Mesendoderm (in vitro differentiated cells): ENCODE measurements at regions not wholly inside any gene's neighbourhood (a gene's known extent, or its start where the extent isn't known, plus 50 kb on each side); places are given as distances from the start of the nearest gene placed in this dataset.
"Not testable (repeated sequence)": the region's sequence is repeated elsewhere in the genome, so short reads cannot be mapped to it uniquely, and the experiment has no call there.

Experiments
- DNase-seq: peaks from one replicate; pipeline ENCODE4 v3.0.0; 2013
- H2AK5ac ChIP-seq: 2 replicates; pipeline ENCODE4 v1.6.1; 2013; ENCODE audit warnings: low read length, inconsistent platforms
- H2BK120ac ChIP-seq: 2 replicates; pipeline ENCODE4 v1.6.1; 2013; ENCODE audit warnings: low read depth, mild to moderate bottlenecking, low read length, moderate library complexity, mixed read lengths
- H2BK15ac ChIP-seq: replicated peaks from 2 replicates; pipeline ENCODE4 v1.6.1; 2013; ENCODE audit warnings: low read depth, mild to moderate bottlenecking, moderate library complexity
- H2BK5ac ChIP-seq: 2 replicates; pipeline ENCODE4 v1.6.1; 2013; ENCODE audit warnings: low read length, inconsistent platforms
- H3K18ac ChIP-seq: 2 replicates; pipeline ENCODE4 v1.6.1; 2013; ENCODE audit warnings: mild to moderate bottlenecking, low read length, mixed read lengths
- H3K23ac ChIP-seq: one replicate; pipeline ENCODE4 v1.6.1; 2013; ENCODE audit warnings: low read length
- H3K27ac ChIP-seq: 2 replicates; pipeline ENCODE4 v1.5.1; 2013; ENCODE audit warnings: low read depth, mild to moderate bottlenecking, inconsistent platforms, low read length, moderate library complexity
- H3K27me3 ChIP-seq: 2 replicates; pipeline ENCODE4 v1.6.1; 2013; ENCODE audit warnings: low read length, control low read depth, mild to moderate bottlenecking, inconsistent platforms; ENCODE audit not compliant: insufficient read depth, poor library complexity
- H3K36me3 ChIP-seq: 2 replicates; pipeline ENCODE4 v1.6.1; 2013; ENCODE audit warnings: low read length, inconsistent platforms; ENCODE audit not compliant: control insufficient read depth, insufficient read depth
- H3K4ac ChIP-seq: one replicate; pipeline ENCODE4 v1.6.1; 2013; ENCODE audit warnings: low read depth, mild to moderate bottlenecking, low read length, moderate library complexity
- H3K4me1 ChIP-seq: 2 replicates; pipeline ENCODE4 v1.6.1; 2013; ENCODE audit warnings: low read depth, low read length, inconsistent platforms; ENCODE audit not compliant: control insufficient read depth
- H3K4me2 ChIP-seq: 2 replicates; pipeline ENCODE4 v1.6.1; 2013; ENCODE audit warnings: low read length
- H3K4me3 ChIP-seq: 2 replicates; pipeline ENCODE4 v1.5.1; 2013; ENCODE audit warnings: mild to moderate bottlenecking, low read length
- H3K56ac ChIP-seq: one replicate; pipeline ENCODE4 v1.6.1; 2013; ENCODE audit warnings: low read length
- H3K79me1 ChIP-seq: 2 replicates; pipeline ENCODE4 v1.6.1; 2013; ENCODE audit warnings: low read length, inconsistent platforms
- H3K79me2 ChIP-seq: 2 replicates; pipeline ENCODE4 v1.6.1; 2013; ENCODE audit warnings: mild to moderate bottlenecking, low read length; ENCODE audit not compliant: control insufficient read depth, insufficient read depth
- H3K9ac ChIP-seq: 2 replicates; pipeline ENCODE4 v1.6.1; 2013; ENCODE audit warnings: low read length, inconsistent platforms
- H4K5ac ChIP-seq: one replicate; pipeline ENCODE4 v1.6.1; 2013; ENCODE audit warnings: low read length
- H4K8ac ChIP-seq: one replicate; pipeline ENCODE4 v1.6.1; 2013; ENCODE audit warnings: low read depth, mild to moderate bottlenecking, control low read depth, low read length, moderate library complexity
- WGBS: extraction: QIAGEN DNeasy Blood & Tissue Kit; methylation state at CpG from one replicate; pipeline ENCODE4 v1.1.7; 2013; ENCODE audit warnings: low lambda C conversion rate, missing lambda C conversion rate; ENCODE audit not compliant: insufficient coverage; ENCODE audit errors: extremely low coverage; 5-methylcytosine and 5-hydroxymethylcytosine counted together

- no peaks in the 10 kb centered on the region for H3K4me1 ChIP-seq
- no peak overlapping the region for H3K4me3 ChIP-seq
- no peaks in the 10 kb centered on the region for H3K79me2 ChIP-seq
- no peak overlapping the region for H3K9ac ChIP-seq
- H4K8ac ChIP-seq = no peak overlapping the region
- H2BK5ac ChIP-seq = no peak overlapping the region
- no peak overlapping the region for H3K27ac ChIP-seq
- H3K4ac ChIP-seq = no peak overlapping the region
- H3K36me3 ChIP-seq = no peaks in the 10 kb centered on the region
- no peak for DNase-seq
- H2BK120ac ChIP-seq = no peak overlapping the region
- no peaks in the 10 kb centered on the region for H3K79me1 ChIP-seq
- no peak overlapping the region for H4K5ac ChIP-seq
- no peak overlapping the region for H2BK15ac ChIP-seq
- H3K56ac ChIP-seq = no peak overlapping the region
- no peak overlapping the region for H2AK5ac ChIP-seq
- H3K18ac ChIP-seq = no peak overlapping the region
- no peak overlapping the region for H3K23ac ChIP-seq
- H3K4me2 ChIP-seq = no peak overlapping the region
- no peaks in the 10 kb centered on the region for H3K27me3 ChIP-seq
Observed at GRCh38 chr2:167575276-167575675, 672.1 kb downstream of the STK39 start.

DNA sequence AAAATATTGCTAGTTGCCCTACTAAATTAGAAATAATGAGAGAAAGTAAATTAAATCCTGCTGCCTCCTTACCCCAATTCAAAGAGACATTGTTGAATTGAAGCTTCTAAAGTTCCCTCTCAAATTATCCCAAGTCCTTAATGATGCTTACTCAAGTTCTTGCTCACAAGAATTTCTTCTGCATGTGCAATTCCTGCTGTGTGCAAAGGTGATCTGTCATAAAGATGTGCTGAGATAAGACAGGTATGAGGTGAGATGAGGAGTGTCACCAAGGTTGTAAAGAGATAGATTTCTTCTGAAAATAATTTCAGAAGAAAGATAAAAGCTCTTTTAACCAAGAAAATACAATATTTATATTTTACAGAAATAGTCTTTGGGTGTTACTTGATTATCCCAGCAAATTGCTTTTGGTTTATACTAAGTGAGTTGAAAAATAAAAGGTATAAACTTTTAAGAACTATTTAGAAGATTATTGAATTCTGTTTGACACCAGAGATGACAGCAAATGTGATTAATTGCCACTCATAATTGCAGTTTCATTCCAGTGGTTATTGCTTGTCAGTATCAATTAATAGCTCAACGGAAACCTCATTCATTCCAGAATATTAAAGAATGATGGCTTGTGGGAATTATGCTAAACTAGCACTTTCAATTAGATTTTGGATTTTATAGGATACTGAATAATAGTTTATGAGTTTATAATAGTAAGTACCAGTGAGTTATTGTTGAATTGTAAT, 674.3 kb downstream of the STK39 start:
- Histone ChIP-seq H3K4me1 (no peaks in the 10 kb centered on the region), H3K56ac (no peak overlapping the region), H4K5ac (no peak overlapping the region), H3K79me1 (no peaks in the 10 kb centered on the region), H3K36me3 (no peaks in the 10 kb centered on the region), H2BK120ac (no peak overlapping the region), H3K4me3 (no peak overlapping the region), H3K79me2 (no peaks in the 10 kb centered on the region), H4K8ac (no peak overlapping the region), H3K9ac (no peak overlapping the region), H3K27me3 (no peaks in the 10 kb centered on the region), H3K4me2 (no peak overlapping the region), H2AK5ac (no peak overlapping the region), H2BK5ac (no peak overlapping the region), H2BK15ac (no peak overlapping the region), H3K18ac (no peak overlapping the region), H3K4ac (no peak overlapping the region), H3K27ac (no peak overlapping the region), H3K23ac (no peak overlapping the region)
- DNase-seq = no peak
- WGBS = no CpG with 5 or more reads among the region's 1 CpG

- Histone ChIP-seq H2BK120ac (no peak overlapping the region), H3K79me1 (no peaks in the 10 kb centered on the region)
Observed at GRCh38 chr2:167570370-167570769, 677.0 kb downstream of the STK39 start.

GRCh38 chr2:167563885-167564619, 675.8 kb downstream of the XIRP2 start:
- not testable (repeated sequence) for H3K79me2 ChIP-seq, H2AK5ac ChIP-seq, H3K27me3 ChIP-seq, H4K5ac ChIP-seq, H2BK120ac ChIP-seq, H3K9ac ChIP-seq, H2BK15ac ChIP-seq, H3K79me1 ChIP-seq, H3K4ac ChIP-seq, H3K56ac ChIP-seq, H3K27ac ChIP-seq, H2BK5ac ChIP-seq, H3K4me3 ChIP-seq, H4K8ac ChIP-seq, H3K4me2 ChIP-seq, DNase-seq, H3K23ac ChIP-seq, H3K18ac ChIP-seq, H3K36me3 ChIP-seq, H3K4me1 ChIP-seq
- no CpG with 5 or more reads among the region's 66 CpGs for WGBS

More at GRCh38 chr2:167570370-167570769, 677.0 kb downstream of the STK39 start:
- Histone ChIP-seq H3K23ac (no peak overlapping the region), H3K36me3 (no peaks in the 10 kb centered on the region), H2BK5ac (no peak overlapping the region), H4K8ac (no peak overlapping the region), H2BK15ac (no peak overlapping the region), H3K79me2 (no peaks in the 10 kb centered on the region), H3K4me3 (no peak overlapping the region), H3K27ac (no peak overlapping the region), H3K4ac (no peak overlapping the region), H3K27me3 (no peaks in the 10 kb centered on the region), H3K4me2 (no peak overlapping the region), H3K9ac (no peak overlapping the region), H3K4me1 (no peaks in the 10 kb centered on the region), H3K56ac (no peak overlapping the region), H2AK5ac (no peak overlapping the region), H4K5ac (no peak overlapping the region), H3K18ac (no peak overlapping the region)
- 100% methylated on average over 1 of the region's 3 CpGs for WGBS
- DNase-seq = no peak

GRCh38 chr2:167558272-167558991, 670.2 kb downstream of the XIRP2 start:
- H2AK5ac ChIP-seq, H3K79me2 ChIP-seq, H3K4me2 ChIP-seq, H3K4ac ChIP-seq, H4K5ac ChIP-seq, H4K8ac ChIP-seq, DNase-seq, H3K36me3 ChIP-seq, H3K27me3 ChIP-seq, H3K4me1 ChIP-seq, H2BK5ac ChIP-seq, H3K27ac ChIP-seq, H3K56ac ChIP-seq, H3K23ac ChIP-seq, H3K79me1 ChIP-seq, H2BK15ac ChIP-seq, H3K18ac ChIP-seq, H3K9ac ChIP-seq, H2BK120ac ChIP-seq, H3K4me3 ChIP-seq: not testable (repeated sequence)
- no CpG with 5 or more reads among the region's 20 CpGs for WGBS
